Peyer's patch (tissue), 4 donors: ENCODE measurements at regions not wholly inside any gene's neighbourhood (a gene's known extent, or its start where the extent isn't known, plus 50 kb on each side); places are given as distances from the start of the nearest gene placed in this dataset.

Experiments used
- DNase-seq, 3 donors: peaks; one replicate each; pipeline ENCODE4 v3.0.0-alpha.2; 2017 to 2019
- H3K27ac ChIP-seq, 4 donors: fragments of 200-600 bp; sonication (generic); one replicate each; pipeline ENCODE4 v1.5.1; 2016 to 2019
- H3K27me3 ChIP-seq, 2 donors: fragments of 200-600 bp; sonication (generic); one replicate each; pipeline ENCODE4 v1.5.1; 2019
- H3K36me3 ChIP-seq, 3 donors: fragments of 200-600 bp; sonication (generic); one replicate each; pipeline ENCODE4 v1.5.1; 2016 to 2019
- H3K4me1 ChIP-seq, 4 donors: fragments of 200-600 bp; sonication (generic); one replicate each; pipeline ENCODE4 v1.5.1; 2016 to 2019
- H3K4me3 ChIP-seq, 4 donors: fragments of 200-600 bp; sonication (generic); 1 replicate in 3 of 4; 2 replicates in 1 of 4; pipeline ENCODE4 v1.5.1; 2016 to 2019; ENCODE audit warnings: mild to moderate bottlenecking in 1 of 4
- H3K9me3 ChIP-seq, 4 donors: fragments of 200-600 bp; sonication (generic); one replicate each; pipeline ENCODE4 v1.5.1; 2016 to 2019; ENCODE audit warnings: mild to moderate bottlenecking in 1 of 4
- CTCF ChIP-seq, 6 experiments: fragments of 450-650 bp in 4 of 6; fragments of 200-600 bp in 2 of 6; sonication (generic) in 1 of 6; IDR thresholded peaks; one replicate each; pipeline ENCODE4 v1.5.1; 2017 to 2019; ENCODE audit warnings: antibody characterized with exemption in 6 of 6, mild to moderate bottlenecking in 3 of 6, moderate library complexity in 1 of 6
- POLR2A ChIP-seq, 2 donors: fragments of 450-650 bp; IDR thresholded peaks; one replicate each; pipeline ENCODE4 v1.5.1; 2017; ENCODE audit warnings: antibody characterized with exemption in 2 of 2, mild to moderate bottlenecking in 2 of 2, moderate library complexity in 2 of 2

- DNase-seq = no peak
- no peaks in the 10 kb centered on the region for H3K9me3 ChIP-seq
- TF ChIP-seq POLR2A (IDR thresholded peaks at IDR 0.05) (no peak), CTCF (IDR thresholded peaks at IDR 0.05) (no peak)
- H3K4me1 ChIP-seq = no peaks in the 10 kb centered on the region
- H3K27ac ChIP-seq = no peak overlapping the region
- no peaks in the 10 kb centered on the region for H3K36me3 ChIP-seq
- H3K4me3 ChIP-seq = no peak overlapping the region
- H3K27me3 ChIP-seq = no peaks in the 10 kb centered on the region
Measured at GRCh38 chr13:90305796-90306195, 1041.7 kb upstream of the MIR17HG start.

GRCh38 chr13:90307136-90307535, 1040.4 kb upstream of the MIR17HG start:
- Histone ChIP-seq H3K36me3 (no peaks in the 10 kb centered on the region), H3K27me3 (no peaks in the 10 kb centered on the region), H3K4me1 (no peaks in the 10 kb centered on the region), H3K4me3 (no peak overlapping the region), H3K9me3 (no peaks in the 10 kb centered on the region), H3K27ac (no peak overlapping the region)
- no peak for TF ChIP-seq POLR2A (IDR thresholded peaks at IDR 0.05)
- TF ChIP-seq CTCF (IDR thresholded peaks at IDR 0.05) = no peak
- DNase-seq = no peak

DNA sequence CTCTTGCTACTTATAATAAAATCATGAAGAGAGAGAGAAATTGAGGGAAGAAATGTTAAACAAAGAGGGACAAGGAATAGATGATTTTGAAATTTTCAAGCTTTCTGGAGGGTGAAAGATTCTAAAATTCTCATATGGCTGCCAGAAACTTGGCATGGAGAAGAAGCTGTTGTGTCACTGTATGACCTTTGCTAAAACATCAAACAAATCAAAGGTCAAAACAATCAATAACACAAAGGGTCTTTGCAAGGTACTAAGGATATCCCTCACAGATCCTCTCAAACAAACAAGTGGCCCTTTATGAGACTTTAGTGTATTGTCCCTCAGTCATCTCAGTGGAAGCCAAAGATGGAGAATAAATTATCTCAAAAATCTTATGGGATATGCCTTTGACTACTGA, 1039.2 kb upstream of the MIR17HG start:
- H3K27ac ChIP-seq = no peak overlapping the region
- no peak for DNase-seq
- no peaks in the 10 kb centered on the region for H3K36me3 ChIP-seq
- TF ChIP-seq POLR2A (IDR thresholded peaks at IDR 0.05) (no peak), CTCF (IDR thresholded peaks at IDR 0.05) (no peak)
- no peaks in the 10 kb centered on the region for H3K27me3 ChIP-seq
- no peak overlapping the region for H3K4me3 ChIP-seq
- no peaks in the 10 kb centered on the region for H3K9me3 ChIP-seq
- no peaks in the 10 kb centered on the region for H3K4me1 ChIP-seq

DNA sequence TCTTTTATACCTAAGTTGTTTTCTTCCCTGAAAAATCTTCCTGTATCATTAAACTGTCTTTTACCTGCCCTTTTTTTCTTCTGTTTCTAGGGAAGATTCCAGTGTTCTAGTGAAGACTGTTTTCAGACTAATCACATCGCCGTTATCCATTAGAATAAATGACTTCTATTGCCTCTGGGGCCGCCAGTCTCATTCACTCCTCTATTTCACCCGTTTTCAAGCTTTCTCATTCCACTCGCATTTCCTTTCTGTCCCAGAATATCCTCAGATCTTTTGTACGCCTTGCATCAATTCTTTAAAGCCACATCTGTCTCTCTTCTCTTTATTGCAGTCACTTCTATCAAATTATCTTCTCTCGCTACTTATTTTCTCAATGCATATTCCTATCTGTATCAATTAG, 1035.6 kb upstream of the MIR17HG start:
- Histone ChIP-seq H3K27me3 (no peaks in the 10 kb centered on the region), H3K36me3 (no peaks in the 10 kb centered on the region), H3K9me3 (no peaks in the 10 kb centered on the region), H3K27ac (no peak overlapping the region), H3K4me1 (no peaks in the 10 kb centered on the region), H3K4me3 (no peak overlapping the region)
- no peak for DNase-seq
- TF ChIP-seq CTCF (IDR thresholded peaks at IDR 0.05) (no peak), POLR2A (IDR thresholded peaks at IDR 0.05) (no peak)

DNA sequence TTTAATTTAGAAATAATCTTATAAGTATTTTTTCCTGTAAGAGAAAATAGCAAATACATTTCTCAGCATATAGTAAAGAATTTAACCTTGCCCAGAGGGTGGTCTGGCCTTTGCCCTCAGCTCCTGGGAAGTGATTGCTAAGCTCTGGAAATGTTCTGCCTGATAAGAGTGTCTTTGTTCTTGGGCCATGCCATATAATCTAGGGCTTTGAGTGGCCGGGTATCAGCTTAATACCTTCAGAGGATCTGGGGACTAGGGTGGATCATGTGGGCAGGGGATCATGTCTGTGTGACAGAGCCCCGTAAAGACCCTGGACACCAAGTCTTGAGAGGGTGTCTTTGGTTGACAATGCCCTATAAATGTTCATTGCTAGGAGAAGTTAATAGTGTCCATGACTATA, 1032.4 kb upstream of the MIR17HG start:
- Histone ChIP-seq H3K4me1 (no peaks in the 10 kb centered on the region), H3K4me3 (no peak overlapping the region), H3K36me3 (no peaks in the 10 kb centered on the region), H3K27ac (no peak overlapping the region), H3K27me3 (no peaks in the 10 kb centered on the region), H3K9me3 (no peaks in the 10 kb centered on the region)
- TF ChIP-seq POLR2A (IDR thresholded peaks at IDR 0.05) = no peak
- no peak for TF ChIP-seq CTCF (IDR thresholded peaks at IDR 0.05)
- DNase-seq = no peak

DNA sequence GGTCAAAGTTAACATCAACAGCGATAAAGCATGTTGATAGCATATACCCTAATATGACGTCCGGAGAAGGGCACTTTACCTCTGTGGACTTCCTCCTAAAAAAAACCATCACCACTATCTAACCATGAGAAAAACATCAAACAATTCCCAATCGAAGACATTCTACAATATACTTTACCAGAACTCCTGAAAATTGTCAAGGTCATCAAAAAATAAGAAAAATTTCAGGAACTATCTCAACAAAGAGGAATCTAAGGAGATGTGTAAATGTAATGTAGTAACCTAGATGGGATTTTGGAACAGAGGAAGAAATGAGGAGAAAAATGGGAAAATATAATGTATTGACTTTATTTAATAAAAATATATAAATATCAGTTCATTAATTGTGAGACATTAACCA, 1026.8 kb upstream of the MIR17HG start:
- H3K4me1 ChIP-seq = no peaks in the 10 kb centered on the region
- H3K9me3 ChIP-seq = no peaks in the 10 kb centered on the region
- H3K27me3 ChIP-seq = no peaks in the 10 kb centered on the region
- no peak overlapping the region for H3K27ac ChIP-seq
- TF ChIP-seq CTCF (IDR thresholded peaks at IDR 0.05) (no peak), POLR2A (IDR thresholded peaks at IDR 0.05) (no peak)
- no peak overlapping the region for H3K4me3 ChIP-seq
- no peaks in the 10 kb centered on the region for H3K36me3 ChIP-seq
- DNase-seq = no peak
